GM23248 (cell line): ENCODE measurements at regions not wholly inside any gene's neighbourhood (a gene's known extent, or its start where the extent isn't known, plus 50 kb on each side); places are given as distances from the start of the nearest gene placed in this dataset.

Experiments
- EZH2 ChIP-seq: fragments of 200-600 bp; sonication (generic); IDR thresholded peaks from 2 replicates; pipeline ENCODE4 v1.6.1; 2018; ENCODE audit warnings: antibody characterized with exemption, mild to moderate bottlenecking; ENCODE audit not compliant: insufficient read depth, poor library complexity, severe bottlenecking
- EZH2phosphoT487 ChIP-seq: fragments of 200-600 bp; sonication (generic); IDR thresholded peaks from 2 replicates; pipeline ENCODE4 v1.6.1; 2018; ENCODE audit warnings: antibody characterized with exemption, moderate library complexity, mild to moderate bottlenecking, low read depth; ENCODE audit not compliant: insufficient read depth

DNA sequence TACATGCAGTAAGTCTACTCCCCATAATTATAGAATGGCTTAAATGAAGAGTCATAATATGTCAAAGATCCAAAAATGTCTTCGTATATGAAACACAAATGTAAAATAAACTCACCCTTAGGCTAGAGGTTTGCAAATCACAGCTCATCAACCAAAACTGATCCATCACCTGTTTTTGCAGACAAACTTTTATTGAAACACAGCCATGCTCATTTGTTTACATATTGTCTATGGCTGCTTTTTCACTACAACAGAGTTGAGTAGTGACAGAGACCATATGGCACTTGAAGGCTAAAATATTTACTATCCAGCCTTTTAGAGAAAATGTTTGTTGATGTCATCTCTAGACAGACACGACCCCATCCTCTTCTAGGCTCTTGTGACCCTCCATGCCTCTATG is 64.5 kb upstream of the GEMIN8 start:
- TF ChIP-seq EZH2 (no peak), EZH2phosphoT487 (no peak)
